Coronary artery (tissue), 2 donors: ENCODE measurements at regions not wholly inside any gene's neighbourhood (a gene's known extent, or its start where the extent isn't known, plus 50 kb on each side); places are given as distances from the start of the nearest gene placed in this dataset.

Source experiments
- DNase-seq: peaks from one replicate; pipeline ENCODE4 v3.0.0-alpha.2; 2017; ENCODE audit warnings: low spot score
- H3K27ac ChIP-seq, 2 donors: fragments of 200-600 bp; sonication (generic); one replicate each; pipeline ENCODE4 v1.5.1; 2016 to 2019
- H3K4me3 ChIP-seq: fragments of 200-600 bp; sonication (generic); 2 replicates; pipeline ENCODE4 v1.5.1; 2016; ENCODE audit warnings: mild to moderate bottlenecking, moderate library complexity
- TF ChIP-seq, protein P1 (sequence below): fragments of 200-600 bp; sonication (generic); IDR thresholded peaks from one replicate; pipeline ENCODE4 v1.5.1; 2019; ENCODE audit warnings: antibody characterized with exemption

DNA sequence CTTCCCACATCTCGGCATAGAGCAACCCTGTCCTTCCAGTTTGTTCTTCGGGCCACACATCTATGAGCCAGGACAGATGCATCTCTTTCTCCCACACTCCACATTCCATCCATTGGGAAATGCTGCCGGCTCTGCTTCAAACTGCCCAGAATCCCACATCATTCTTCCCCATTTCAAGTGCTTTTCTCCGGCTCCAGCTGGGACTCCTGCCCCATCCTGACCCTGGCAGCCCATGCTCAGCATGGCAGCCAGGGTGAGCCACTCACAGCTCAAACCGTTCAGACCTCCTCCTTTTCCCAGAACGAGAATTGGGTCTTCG is 132.8 kb upstream of the SDK2 start:
- Histone ChIP-seq H3K27ac (no peak overlapping the region), H3K4me3 (no peak overlapping the region)
- no peak for DNase-seq
- TF ChIP-seq, protein P1, sequence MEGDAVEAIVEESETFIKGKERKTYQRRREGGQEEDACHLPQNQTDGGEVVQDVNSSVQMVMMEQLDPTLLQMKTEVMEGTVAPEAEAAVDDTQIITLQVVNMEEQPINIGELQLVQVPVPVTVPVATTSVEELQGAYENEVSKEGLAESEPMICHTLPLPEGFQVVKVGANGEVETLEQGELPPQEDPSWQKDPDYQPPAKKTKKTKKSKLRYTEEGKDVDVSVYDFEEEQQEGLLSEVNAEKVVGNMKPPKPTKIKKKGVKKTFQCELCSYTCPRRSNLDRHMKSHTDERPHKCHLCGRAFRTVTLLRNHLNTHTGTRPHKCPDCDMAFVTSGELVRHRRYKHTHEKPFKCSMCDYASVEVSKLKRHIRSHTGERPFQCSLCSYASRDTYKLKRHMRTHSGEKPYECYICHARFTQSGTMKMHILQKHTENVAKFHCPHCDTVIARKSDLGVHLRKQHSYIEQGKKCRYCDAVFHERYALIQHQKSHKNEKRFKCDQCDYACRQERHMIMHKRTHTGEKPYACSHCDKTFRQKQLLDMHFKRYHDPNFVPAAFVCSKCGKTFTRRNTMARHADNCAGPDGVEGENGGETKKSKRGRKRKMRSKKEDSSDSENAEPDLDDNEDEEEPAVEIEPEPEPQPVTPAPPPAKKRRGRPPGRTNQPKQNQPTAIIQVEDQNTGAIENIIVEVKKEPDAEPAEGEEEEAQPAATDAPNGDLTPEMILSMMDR: no peak

DNA sequence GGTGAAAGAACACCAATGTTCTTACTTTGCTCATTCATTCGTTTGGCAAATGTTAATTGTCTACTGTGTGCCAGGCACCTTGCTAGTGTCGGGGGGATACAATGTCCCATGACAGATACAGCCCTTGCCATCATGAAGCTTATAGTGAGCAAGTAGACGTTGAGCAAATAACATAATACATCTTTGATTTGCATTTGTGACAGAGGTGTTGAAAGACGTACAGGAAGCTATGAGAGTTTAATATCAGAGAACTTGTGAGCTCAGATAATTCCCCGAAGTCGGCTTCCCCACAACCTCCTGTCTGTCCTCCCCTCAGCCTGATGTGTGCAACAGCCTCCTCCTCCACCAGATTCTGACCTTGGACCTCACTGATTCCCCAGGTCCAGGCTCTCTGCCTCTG is 138.0 kb upstream of the SDK2 start:
- DNase-seq: no peak
- TF ChIP-seq, protein P1: no peak
- Histone ChIP-seq H3K4me3 (no peak overlapping the region), H3K27ac (no peak overlapping the region)

DNA sequence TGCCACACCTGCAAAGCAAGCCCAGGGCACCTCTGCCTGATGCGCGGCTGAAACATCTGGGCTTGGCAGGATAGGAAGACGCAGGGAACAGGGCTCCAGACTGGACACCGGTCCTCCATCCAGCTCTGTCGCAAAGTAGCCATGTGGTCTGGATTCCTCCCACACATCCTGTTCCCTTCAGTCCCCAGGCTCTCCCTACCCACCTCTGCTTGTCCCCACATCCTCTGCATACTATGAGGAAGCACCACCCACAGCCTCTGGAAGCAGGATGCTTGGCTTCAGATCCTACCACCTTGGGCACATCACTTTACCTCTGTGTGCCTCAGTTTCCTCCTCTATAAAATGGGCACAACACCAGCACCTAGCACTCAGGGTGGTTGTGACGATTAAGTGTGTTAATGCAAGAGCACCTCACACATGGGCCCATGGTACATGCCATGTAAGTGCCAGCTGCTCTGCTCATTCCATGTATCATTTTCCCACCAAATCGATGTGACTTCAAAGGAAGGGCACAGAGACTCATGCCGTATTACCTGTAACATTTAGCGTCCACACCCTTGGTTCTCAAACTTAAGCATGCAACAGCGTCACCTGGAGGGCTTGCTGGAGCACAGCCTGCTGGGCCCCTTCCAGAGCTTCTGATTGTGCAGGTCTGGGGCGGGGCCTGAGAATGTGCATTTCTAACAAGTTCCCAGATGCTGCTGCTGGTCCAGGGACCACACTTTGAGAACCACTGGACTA is 138.6 kb upstream of the SDK2 start:
- no peak overlapping the region for H3K4me3 ChIP-seq
- DNase-seq: no peak
- TF ChIP-seq, protein P1: no peak
- no peak overlapping the region for H3K27ac ChIP-seq

DNA sequence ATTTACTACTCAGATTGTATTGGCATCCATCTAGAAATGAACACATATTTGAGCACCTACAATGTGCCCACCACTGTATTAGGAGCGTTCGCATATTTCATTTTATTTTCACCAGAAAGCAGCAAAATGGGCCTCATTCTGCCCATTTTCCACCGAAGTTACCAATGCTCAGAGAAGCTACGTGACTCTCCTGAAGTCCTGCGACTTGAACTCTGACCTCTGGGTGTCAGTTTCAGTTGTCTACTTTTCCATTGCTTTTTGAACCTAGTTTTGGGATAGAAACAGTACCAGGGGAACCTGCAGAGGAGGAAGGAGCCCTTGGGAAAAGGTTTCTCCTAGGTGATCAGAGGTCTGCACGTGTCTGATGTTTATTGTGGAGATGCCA is 139.1 kb upstream of the SDK2 start:
- no peak for DNase-seq
- H3K4me3 ChIP-seq: no peak overlapping the region
- TF ChIP-seq, protein P1: no peak
- H3K27ac ChIP-seq: no peak overlapping the region

DNA sequence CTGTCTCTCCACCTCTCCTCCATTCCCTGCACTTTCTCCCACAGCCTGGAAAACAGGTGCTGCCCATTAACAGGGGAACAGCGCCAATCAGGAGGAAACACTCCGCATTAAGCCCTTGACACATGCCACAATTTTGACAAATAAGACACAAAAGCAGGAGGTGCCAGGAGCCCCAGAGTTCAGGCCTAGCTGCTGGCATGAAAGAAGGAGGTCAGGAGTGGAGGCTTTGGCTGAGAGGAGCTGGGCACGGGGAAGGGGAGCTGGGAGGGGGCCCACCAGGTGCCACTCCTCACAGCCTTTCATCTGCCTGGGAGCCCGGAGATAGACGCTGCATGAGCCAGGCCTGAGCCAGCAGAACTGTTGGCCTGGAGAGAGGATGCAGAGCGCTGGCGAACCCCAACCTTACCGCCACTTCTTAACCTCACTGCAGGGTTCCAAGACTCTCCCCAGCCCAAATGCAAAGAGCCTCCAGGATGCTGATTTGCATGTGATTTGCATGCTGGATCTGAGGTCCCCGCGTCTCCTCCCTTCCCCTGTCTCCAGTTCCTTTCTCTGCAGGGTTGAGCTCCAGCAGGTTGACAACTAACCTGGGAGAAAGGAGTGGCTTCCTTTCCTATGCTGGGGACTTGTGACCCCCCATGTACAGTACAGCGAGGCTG is 139.8 kb upstream of the SDK2 start:
- Histone ChIP-seq H3K27ac (no peak overlapping the region), H3K4me3 (no peak overlapping the region)
- TF ChIP-seq, protein P1: no peak
- DNase-seq: no peak

DNA sequence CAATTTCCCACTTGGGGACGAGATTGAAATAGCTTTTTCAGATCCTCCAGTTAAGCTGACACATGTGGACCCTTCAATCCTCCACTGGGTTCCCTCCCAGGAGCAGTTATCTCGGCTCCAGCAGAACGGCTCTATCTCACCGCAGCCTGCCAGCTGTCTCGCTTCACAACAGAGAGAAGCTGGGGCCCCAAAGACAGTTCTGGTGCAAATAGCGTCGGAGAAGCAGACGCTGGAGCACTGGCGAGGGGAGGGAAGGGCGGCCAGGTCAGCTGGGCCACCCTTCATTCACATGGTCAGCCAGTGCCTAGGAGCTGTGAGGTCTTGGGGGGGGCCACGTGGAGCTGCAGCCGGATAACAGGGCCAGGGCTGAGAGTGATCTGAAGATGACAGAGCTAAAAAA is 141.3 kb upstream of the SDK2 start:
- no peak for DNase-seq
- Histone ChIP-seq H3K4me3 (no peak overlapping the region), H3K27ac (no peak overlapping the region)
- TF ChIP-seq, protein P1: no peak
